D721Med (cell line): ENCODE measurements at regions not wholly inside any gene's neighbourhood (a gene's known extent, or its start where the extent isn't known, plus 50 kb on each side); places are given as distances from the start of the nearest gene placed in this dataset.

Experiments used
- DNase-seq: peaks from one replicate; pipeline ENCODE4 v3.0.0; 2011; ENCODE audit warnings: low spot score; ENCODE audit not compliant: insufficient read length
- FAIRE-seq: peaks from 2 replicates; lab custom pipeline; 2011; peaks lifted over from hg19 to GRCh38; lab: Jason Lieb, UNC
- TF ChIP-seq, protein P1 (sequence below): IDR thresholded peaks from 2 replicates; pipeline ENCODE4 v1.5.1; 2012; ENCODE audit warnings: mild to moderate bottlenecking, control low read depth; ENCODE audit not compliant: insufficient read depth; ENCODE audit errors: missing control alignments

DNA sequence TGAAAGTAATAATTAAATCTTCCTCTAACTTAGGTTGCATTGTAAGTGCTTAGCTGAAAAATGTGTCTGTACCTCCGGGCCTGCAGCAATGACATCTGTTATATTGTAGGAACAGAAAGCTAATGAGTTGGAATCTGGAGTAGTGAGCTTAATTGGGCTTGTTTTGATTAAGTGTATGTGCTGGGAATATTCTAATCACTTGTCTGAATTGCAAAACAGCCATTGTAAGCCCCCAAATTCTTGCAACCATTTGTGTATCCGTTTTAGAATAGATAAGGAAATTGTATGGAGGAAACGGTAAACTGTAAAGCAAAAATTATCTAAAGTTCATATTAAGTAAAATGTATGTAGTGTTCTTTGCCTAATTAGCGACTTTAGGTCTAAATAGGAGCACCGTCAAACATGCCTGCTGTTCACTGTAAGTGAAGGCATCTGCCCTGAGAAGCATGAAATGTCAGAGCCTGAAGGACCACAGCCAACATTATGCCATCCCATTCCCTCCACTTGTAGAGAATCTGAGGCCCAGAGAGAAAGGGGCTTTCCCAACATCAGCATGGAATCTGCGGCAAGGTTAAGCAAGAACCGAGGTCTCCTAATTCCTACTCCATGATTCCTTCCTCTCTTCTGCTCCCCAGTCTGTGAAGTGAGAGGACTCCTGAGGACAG, 466.4 kb downstream of the TDRD15 start:
- TF ChIP-seq, protein P1, sequence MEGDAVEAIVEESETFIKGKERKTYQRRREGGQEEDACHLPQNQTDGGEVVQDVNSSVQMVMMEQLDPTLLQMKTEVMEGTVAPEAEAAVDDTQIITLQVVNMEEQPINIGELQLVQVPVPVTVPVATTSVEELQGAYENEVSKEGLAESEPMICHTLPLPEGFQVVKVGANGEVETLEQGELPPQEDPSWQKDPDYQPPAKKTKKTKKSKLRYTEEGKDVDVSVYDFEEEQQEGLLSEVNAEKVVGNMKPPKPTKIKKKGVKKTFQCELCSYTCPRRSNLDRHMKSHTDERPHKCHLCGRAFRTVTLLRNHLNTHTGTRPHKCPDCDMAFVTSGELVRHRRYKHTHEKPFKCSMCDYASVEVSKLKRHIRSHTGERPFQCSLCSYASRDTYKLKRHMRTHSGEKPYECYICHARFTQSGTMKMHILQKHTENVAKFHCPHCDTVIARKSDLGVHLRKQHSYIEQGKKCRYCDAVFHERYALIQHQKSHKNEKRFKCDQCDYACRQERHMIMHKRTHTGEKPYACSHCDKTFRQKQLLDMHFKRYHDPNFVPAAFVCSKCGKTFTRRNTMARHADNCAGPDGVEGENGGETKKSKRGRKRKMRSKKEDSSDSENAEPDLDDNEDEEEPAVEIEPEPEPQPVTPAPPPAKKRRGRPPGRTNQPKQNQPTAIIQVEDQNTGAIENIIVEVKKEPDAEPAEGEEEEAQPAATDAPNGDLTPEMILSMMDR: no peak
- DNase-seq (no peak), FAIRE-seq (no peak)

DNA sequence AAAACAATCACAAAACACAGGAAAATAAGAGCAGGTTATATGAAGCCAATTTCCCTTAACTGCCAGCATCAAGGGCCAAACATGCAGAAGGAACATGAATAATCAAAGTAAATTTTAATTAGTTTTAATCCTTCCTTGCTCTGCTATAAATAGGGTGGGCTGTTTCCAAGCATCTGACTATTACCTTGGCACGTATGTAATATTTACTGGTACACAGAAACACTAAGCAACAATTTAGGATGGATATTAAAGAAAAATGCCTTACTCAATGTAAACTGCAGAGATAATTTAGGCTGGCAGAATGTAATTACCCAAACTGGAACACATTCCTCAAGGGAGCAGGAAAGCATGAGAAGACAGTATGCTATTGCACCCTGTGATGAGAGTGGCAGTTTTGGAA, 468.2 kb downstream of the TDRD15 start:
- FAIRE-seq (no peak), DNase-seq (no peak)
- TF ChIP-seq, protein P1: no peak

DNA sequence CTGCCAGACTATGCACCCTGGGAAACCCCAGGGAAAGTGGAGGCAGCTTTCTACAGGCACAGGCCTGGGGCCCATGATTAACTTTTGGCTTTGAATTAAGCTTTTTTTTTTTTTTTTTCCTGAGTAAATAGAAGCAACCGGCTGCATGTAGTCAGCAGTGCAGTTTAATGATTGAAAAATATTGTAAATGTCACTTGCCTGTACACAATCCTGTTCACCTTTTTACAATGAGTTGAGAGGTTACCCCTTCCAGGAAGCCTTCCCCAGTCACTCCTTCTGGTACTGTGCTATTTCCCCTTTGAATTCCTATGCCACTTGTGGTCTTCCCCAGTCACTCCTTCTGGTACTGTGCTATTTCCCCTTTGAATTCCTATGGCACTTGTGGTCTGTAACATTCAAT, 475.6 kb downstream of the TDRD15 start:
- TF ChIP-seq, protein P1: no peak
- DNase-seq (no peak), FAIRE-seq (no peak)

DNA sequence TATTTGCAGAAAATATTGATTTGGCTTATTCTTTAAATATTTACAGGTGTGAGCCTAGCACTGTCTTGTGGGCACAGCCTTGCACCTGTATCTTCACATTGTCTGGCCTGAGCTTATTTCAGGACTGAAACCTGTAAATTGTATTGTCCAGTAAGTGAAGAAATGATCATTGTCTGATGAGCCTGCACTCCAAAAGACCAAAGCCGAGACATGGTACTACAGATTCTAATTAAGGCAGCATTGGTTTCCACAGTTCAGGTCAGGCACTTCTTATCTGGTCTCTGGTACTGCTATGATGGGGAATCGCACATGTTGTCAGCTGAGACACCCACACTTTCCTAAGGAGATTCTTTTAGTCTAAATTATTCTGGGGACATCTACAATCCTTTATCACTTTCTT, 479.0 kb downstream of the TDRD15 start:
- no peak for DNase-seq
- TF ChIP-seq, protein P1: no peak
- no peak for FAIRE-seq

DNA sequence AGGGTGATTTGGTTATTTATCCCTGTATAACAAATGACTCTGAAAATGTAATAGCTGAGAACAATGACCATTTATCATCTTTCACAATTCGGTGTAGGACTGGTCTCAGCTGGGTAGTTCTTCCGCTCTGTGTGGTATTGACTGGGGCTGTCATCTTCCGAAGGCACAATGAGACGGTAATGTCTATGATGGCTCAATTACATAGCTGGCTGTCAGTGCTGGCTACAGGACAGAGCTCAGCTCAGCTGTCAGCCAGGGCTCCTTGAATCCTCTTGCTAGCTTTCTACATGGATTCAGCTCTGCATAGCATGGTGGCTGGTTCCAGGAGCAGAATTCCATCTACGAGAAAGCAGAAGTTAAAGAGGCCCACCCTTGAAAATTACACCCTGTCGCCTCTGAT, 483.8 kb downstream of the TDRD15 start:
- DNase-seq (no peak), FAIRE-seq (no peak)
- TF ChIP-seq, protein P1: no peak

DNA sequence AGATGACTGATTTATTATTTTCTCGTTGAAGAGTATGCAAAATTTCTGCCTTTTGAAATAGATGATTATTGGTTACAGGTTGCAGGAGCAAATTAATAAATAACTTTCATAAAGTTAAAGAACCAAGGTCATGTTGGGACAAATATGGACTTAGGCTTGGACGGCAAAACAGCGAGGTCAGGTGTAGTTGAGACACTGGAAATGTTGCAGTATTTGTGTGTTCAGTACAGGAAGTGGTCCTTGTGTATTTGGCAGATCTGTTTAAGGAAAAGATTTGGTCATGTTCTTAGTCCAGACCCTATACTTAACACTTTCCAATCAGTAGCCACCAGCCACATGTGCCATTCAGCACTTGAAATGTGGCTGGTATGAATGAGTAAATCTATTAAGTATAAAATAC, 486.5 kb downstream of the TDRD15 start:
- FAIRE-seq (no peak), DNase-seq (no peak)
- TF ChIP-seq, protein P1: no peak

DNA sequence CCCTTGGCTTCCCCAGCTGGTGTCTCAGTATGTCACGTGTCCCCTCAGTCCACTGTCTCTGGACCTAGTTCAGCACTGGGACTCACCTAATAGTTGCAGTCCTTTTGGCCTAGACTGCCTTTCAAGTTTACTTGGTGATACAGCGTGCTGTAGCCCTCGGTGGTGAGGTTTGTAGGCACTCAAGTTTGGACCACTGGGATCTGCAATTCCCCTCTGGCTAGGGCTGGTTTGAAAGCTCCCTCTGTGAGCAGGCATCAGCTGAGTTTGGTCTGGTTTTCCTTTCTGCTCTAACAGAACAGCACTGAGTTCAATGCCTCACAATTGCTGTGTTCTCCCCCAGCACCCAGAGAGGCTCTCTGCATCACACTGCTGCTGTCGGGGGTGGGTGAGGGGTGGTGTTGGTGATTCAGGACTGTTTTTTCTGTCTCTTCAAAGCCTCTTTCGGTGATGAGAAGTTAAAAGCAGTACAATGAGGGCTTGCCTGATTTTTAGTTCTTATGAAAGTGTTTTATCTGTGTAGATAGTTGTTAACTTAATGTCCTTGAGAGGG, 494.2 kb downstream of the TDRD15 start:
- DNase-seq (no peak), FAIRE-seq (no peak)
- TF ChIP-seq, protein P1: no peak
